HG03095 (cell line): ENCODE measurements at regions not wholly inside any gene's neighbourhood (a gene's known extent, or its start where the extent isn't known, plus 50 kb on each side); places are given as distances from the start of the nearest gene placed in this dataset.
"Not testable (repeated sequence)": the region's sequence is repeated elsewhere in the genome, so short reads cannot be mapped to it uniquely, and the experiment has no call there.

Experiments
- ATAC-seq: cut with Tn5 transposase; IDR thresholded peaks from one replicate; pipeline ENCODE4 v1.9.1; 2021; ENCODE audit warnings: moderate library complexity; ENCODE audit not compliant: unreplicated experiment

GRCh38 chr6:94254689-94255088 is 835.3 kb upstream of the EPHA7 start:
- no peak for ATAC-seq

- no peak for ATAC-seq
These were observed 832.5 kb upstream of the EPHA7 start for GRCh38 chr6:94251878-94252277.

- ATAC-seq, result no peak
These were observed 826.0 kb upstream of the EPHA7 start for GRCh38 chr6:94245395-94245794.

- no peak for ATAC-seq
These were observed 819.5 kb upstream of the EPHA7 start for GRCh38 chr6:94238868-94239267.

- no peak for ATAC-seq
These were observed 808.4 kb upstream of the EPHA7 start for GRCh38 chr6:94227741-94228140.

- ATAC-seq, result no peak
These were observed 798.5 kb upstream of the EPHA7 start for GRCh38 chr6:94217836-94218235.

- no peak for ATAC-seq
These were observed 796.2 kb upstream of the EPHA7 start for GRCh38 chr6:94215552-94215951.

- no peak for ATAC-seq
These were observed 793.9 kb upstream of the EPHA7 start for GRCh38 chr6:94213226-94213625.

GRCh38 chr6:94196891-94197290 is 777.5 kb upstream of the EPHA7 start:
- no peak for ATAC-seq

GRCh38 chr6:94190030-94190429 is 770.7 kb upstream of the EPHA7 start:
- no peak for ATAC-seq

- no peak for ATAC-seq
These were observed 765.5 kb upstream of the EPHA7 start for GRCh38 chr6:94184666-94185464.

GRCh38 chr6:94177429-94177828 is 758.1 kb upstream of the EPHA7 start:
- no peak for ATAC-seq

GRCh38 chr6:94175465-94175864 is 756.1 kb upstream of the EPHA7 start:
- ATAC-seq, result no peak

GRCh38 chr6:94163877-94164276 is 744.5 kb upstream of the EPHA7 start:
- no peak for ATAC-seq

- ATAC-seq, result no peak
These were observed 731.5 kb upstream of the EPHA7 start for GRCh38 chr6:94150886-94151285.

GRCh38 chr6:94144807-94145206 is 725.4 kb upstream of the EPHA7 start:
- ATAC-seq, result no peak

GRCh38 chr6:94137178-94137577 is 717.8 kb upstream of the EPHA7 start:
- not testable (repeated sequence) for ATAC-seq

- no peak for ATAC-seq
These were observed 713.7 kb upstream of the EPHA7 start for GRCh38 chr6:94133106-94133505.

- no peak for ATAC-seq
These were observed 711.9 kb upstream of the EPHA7 start for GRCh38 chr6:94131271-94131670.

GRCh38 chr6:94130478-94130877 is 711.1 kb upstream of the EPHA7 start:
- ATAC-seq, result no peak

- ATAC-seq, result no peak
These were observed 710.6 kb upstream of the EPHA7 start for GRCh38 chr6:94129926-94130325.

GRCh38 chr6:94127716-94128115 is 708.4 kb upstream of the EPHA7 start:
- no peak for ATAC-seq

- ATAC-seq, result no peak
These were observed 705.0 kb upstream of the EPHA7 start for GRCh38 chr6:94124333-94124732.
